NCI-H2196 (cell line): ENCODE measurements at regions not wholly inside any gene's neighbourhood (a gene's known extent, or its start where the extent isn't known, plus 50 kb on each side); places are given as distances from the start of the nearest gene placed in this dataset.
"Not testable (repeated sequence)": the region's sequence is repeated elsewhere in the genome, so short reads cannot be mapped to it uniquely, and the experiment has no call there.

Experiments used
- DNase-seq: peaks from one replicate; lab custom pipeline; 2025; ENCODE audit not compliant: unreplicated experiment; lab: John Stamatoyannopoulos, UW

GRCh38 chr10:8128511-8128910, 74.0 kb downstream of the GATA3 start:
- no peak for DNase-seq

- no peak for DNase-seq
These were observed 75.0 kb downstream of the GATA3 start for GRCh38 chr10:8129438-8129837.

- no peak for DNase-seq
These were observed 76.8 kb downstream of the GATA3 start for GRCh38 chr10:8130973-8131911.

- no peak for DNase-seq
These were observed 78.7 kb downstream of the GATA3 start for GRCh38 chr10:8133146-8133545.

GRCh38 chr10:8136736-8137135, 82.2 kb downstream of the GATA3 start:
- DNase-seq, result no peak

GRCh38 chr10:8137272-8137681, 82.8 kb downstream of the GATA3 start:
- no peak for DNase-seq

GRCh38 chr10:8137726-8138125, 83.2 kb downstream of the GATA3 start:
- no peak for DNase-seq

- no peak for DNase-seq
These were observed 84.0 kb downstream of the GATA3 start for GRCh38 chr10:8138471-8138870.

GRCh38 chr10:8144496-8144895, 90.0 kb downstream of the GATA3 start:
- DNase-seq, result no peak

GRCh38 chr10:8146650-8147049, 92.2 kb downstream of the GATA3 start:
- no peak for DNase-seq

- no peak for DNase-seq
These were observed 95.5 kb downstream of the GATA3 start for GRCh38 chr10:8149991-8150390.

- DNase-seq, result no peak
These were observed 96.0 kb downstream of the GATA3 start for GRCh38 chr10:8150401-8150905.

- no peak for DNase-seq
These were observed 96.6 kb downstream of the GATA3 start for GRCh38 chr10:8151086-8151485.

- DNase-seq, result no peak
These were observed 102.4 kb downstream of the GATA3 start for GRCh38 chr10:8156918-8157317.

- DNase-seq, result no peak
These were observed 103.9 kb downstream of the GATA3 start for GRCh38 chr10:8158193-8159071.

- no peak for DNase-seq
These were observed 105.1 kb downstream of the GATA3 start for GRCh38 chr10:8159341-8160165.

- no peak for DNase-seq
These were observed 109.3 kb downstream of the GATA3 start for GRCh38 chr10:8163824-8164223.

GRCh38 chr10:8164640-8165039, 110.2 kb downstream of the GATA3 start:
- DNase-seq, result not testable (repeated sequence)

GRCh38 chr10:8168836-8169235, 114.3 kb downstream of the GATA3 start:
- DNase-seq, result no peak

- DNase-seq, result no peak
These were observed 116.5 kb downstream of the GATA3 start for GRCh38 chr10:8171008-8171407.

- no peak for DNase-seq
These were observed 118.1 kb downstream of the GATA3 start for GRCh38 chr10:8172604-8173003.
